NCI-H774 (cell line): ENCODE measurements at regions not wholly inside any gene's neighbourhood (a gene's known extent, or its start where the extent isn't known, plus 50 kb on each side); places are given as distances from the start of the nearest gene placed in this dataset.
A peak's percentile ranks its signal among the peaks of the same experiment; 100 is the strongest.

Experiments used
- DNase-seq: peaks from one replicate; lab custom pipeline; 2025; lab: John Stamatoyannopoulos, UW

DNA sequence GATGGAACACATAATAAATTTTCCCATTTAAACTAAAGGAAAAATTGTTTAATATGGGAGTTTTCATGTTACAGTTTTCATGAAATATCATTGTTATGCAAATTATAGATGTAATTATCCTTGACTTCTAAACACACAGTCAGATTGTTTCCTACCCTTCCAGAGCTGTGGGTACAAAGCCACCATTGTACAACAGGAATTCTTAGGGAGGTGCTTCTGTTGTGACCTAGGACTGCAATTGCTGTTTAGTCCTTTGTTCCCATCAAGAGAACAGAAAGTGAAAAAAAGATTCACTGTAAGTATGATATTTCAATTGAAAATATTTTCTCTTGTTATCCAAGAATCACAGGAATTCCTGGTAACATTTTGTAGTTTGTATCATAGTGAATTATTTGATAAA is 455.3 kb upstream of the NAALADL2 start:
- no peak for DNase-seq

DNA sequence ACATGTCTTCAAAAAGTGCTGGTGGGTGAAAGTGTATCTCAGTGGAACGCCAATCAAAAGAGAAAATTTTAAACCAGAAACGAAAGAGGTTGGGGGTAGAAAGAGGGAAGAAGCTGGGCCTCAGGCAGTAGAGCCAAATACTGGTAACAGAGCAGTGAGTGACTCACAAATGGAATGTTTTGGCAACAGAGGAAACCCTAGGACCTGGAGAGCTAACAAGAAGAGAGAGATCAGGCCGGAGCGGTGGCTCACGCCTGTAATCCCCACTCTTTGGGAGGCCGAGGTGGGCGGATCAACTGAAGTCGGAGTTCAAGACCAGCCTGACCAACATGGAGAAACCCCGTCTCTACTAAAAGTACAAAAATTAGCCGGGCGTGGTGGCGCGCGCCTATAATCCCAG is 450.8 kb upstream of the NAALADL2 start:
- no peak for DNase-seq

DNA sequence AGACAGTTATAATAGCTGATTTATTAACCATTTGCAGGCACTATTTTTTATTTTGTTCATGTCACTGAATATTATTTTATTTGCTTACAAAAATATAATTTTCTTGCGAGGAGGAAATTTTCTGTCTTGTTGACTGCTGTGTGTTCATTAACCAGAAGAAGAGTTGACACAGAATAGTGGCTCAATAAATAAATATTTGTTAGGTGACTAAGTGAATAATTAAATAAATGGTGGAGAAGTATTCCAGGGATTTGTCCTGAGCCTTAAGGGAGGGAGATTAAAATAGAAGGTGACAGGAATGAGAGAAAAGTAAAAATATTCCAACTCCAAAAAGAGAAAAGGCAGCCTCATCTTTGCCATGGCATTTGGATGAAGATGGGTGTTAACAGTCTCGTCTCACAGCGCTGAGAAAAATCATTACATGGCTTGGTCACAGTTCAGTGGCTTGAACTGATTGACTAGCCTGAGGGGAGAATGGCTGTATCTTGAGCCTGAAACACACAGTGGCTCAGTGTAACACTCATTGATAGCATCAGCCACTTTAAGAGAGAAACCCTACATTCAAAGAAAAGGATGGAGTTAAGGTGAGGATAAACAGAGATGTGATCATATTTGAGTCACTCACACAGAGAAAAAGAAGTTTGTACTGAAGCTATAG is 449.9 kb upstream of the NAALADL2 start:
- no peak for DNase-seq

DNA sequence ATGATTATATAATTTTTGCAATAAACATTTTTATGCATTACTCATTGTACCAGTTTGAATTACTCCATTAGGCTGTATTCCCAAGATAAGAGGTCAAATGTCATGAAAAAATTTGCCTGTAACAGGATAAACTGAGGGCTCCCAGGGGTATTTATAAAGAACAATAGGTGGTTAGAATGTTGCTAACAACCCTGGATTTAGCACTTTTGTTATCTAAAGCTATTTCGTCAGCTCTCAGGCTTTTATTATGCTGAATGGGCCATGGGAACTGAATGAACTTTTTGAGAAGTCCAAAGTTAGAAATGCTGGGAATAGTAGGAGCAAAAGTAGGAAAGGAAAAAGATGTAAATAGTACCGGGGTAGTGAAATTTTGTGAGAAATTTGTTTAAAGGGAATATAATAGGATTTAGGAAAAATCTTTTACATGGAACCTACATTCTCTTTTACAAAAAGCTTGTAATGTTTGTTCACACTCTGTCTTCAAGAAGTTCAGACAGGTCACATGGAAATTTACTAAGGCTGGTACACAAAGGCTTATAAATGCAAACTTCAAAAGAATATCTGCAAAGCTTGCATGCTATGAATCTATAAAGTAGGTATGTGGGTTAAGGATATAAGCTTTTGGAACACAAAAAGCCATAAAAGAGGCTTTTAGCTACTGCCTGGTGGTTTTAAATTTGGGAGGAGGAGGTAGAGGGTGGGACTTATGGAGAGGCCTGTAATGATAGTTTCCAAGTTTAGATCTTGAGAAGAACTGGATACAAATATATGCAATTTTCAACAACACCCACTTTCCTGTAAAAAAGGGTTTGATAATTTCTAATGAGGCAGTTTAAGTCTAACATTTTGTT is 445.8 kb upstream of the NAALADL2 start:
- DNase-seq, result no peak

DNA sequence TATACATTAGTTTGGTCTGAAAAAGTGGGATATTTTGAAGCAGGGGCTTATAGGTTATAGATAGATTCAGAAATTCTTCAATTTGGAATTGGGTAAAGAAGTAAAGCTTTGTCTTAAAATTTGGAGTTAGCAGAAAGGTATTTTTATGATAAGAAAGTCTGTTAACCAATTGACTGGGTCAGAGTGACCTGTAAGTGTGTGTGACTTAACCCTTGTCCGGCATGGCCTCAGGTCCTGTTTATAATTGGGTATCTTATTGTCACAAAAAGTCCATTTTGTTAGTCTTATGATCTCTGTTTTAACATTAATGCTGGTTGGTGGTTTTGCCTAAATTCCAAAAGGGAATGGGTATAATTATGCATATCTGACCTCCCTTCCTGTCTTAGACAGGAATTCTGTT is 444.2 kb upstream of the NAALADL2 start:
- DNase-seq, result no peak

DNA sequence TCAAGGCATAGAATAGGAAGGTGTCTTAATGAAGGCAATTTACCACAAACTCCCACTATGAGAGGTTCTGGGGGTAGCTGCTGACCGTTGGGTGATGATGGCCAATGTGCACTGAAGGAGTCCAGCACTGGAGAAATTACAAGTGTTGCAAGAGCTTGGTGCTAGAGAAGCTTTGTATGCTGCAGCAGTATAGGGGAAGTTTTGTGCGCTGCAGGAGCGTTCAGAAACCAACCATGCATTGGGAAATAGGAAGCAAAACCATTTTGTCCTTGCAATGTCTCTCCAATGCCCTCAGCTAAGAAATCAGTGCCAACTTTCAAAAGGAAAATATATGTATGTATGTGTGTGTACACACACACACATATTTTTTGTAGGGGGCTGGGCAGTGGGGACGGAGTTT is 441.6 kb upstream of the NAALADL2 start:
- DNase-seq, result no peak

DNA sequence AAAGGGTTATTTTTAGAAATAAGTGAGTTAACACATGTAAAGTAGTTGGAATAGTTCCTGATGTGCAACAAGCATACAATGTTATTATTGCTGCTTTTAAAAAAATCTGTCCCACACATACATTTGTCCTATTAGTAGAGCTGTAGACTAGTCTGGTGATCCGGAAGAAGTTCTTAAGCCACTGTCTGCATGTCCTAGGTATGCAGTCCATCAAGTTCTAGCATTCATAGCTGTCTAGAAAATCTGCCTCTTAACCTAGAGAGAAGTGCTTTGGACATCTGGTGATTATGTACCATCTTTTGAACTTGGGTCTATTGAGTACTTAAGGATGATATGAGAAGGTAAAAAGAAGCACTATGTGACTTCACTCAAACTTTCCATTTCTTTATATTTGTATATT is 439.9 kb upstream of the NAALADL2 start:
- no peak for DNase-seq

DNA sequence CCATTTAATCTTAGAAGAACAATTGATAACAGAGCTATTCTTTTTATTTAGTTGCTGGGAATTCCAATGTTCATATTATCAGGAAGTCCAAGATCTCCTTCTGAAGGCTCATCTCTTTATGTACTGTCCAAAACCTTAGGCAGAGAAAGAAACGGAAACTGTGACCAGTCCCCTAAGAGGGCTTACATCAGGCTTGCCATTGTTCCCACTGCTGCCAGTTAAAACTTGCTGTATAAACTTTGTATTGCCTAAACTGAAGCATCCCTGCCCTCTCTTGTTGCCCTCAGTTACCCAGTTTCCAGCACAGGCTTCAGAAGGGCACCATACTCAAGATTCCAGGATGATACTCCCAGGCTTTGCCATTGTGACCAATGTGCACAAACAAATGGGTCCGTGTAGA is 435.2 kb upstream of the NAALADL2 start:
- DNase-seq, result no peak

DNA sequence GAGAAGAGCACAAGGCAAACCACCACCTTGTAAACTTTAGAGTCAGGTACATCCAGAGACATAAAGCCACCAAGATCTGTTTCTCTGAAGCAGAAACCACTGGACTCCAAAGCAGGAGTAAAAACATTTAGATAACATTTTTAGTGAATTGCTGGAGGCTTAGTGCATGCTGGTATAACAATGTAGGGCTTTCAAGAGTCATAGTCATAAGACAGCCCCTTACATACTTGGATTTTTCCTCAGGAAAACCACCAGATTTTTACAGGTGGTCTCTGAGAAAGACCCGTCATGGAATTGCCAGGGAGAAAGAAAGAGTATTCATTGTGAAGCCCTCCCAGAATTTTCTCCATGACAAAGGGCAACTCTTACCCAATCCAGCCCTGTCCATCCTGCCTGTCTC is 434.5 kb upstream of the NAALADL2 start:
- no peak for DNase-seq

DNA sequence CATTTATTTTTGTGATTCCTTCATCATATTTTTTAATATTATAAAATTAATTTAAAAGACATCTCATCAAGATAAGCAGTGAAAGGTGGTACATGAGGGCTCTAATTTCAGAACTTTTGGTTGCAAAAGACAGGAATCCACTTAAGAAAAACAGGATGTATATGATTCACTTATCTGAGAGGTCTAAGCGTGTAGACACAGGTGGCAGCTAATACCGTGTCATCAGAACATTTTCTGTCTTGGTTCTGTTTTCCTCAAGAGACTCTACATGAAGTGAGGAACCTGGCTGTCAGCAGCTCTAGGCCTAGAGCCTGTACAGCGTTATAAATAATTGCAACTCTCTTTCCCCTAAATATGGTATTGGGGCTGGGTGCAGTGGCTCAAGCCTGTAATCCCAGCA is 433.7 kb upstream of the NAALADL2 start:
- no peak for DNase-seq

DNA sequence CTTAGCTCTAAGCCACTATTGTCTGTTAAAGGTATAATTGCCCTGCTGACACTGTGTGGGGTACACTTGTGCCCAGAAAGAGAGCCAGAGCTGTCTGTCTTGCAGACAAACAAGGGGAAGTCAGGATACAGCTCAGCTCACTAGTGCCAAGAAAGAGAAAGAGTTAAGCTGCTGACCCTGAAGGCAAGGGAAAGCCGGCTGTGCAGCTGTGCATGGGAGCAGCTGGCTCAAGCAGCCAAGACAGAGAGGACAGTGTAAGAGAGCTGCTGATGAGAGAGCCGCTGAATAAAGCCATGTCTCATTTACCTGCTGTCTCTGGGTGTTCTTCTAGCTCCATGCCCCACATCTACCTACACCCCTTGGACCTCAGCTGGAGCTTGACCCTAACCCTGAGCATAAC is 428.1 kb upstream of the NAALADL2 start:
- DNase-seq, result no peak

DNA sequence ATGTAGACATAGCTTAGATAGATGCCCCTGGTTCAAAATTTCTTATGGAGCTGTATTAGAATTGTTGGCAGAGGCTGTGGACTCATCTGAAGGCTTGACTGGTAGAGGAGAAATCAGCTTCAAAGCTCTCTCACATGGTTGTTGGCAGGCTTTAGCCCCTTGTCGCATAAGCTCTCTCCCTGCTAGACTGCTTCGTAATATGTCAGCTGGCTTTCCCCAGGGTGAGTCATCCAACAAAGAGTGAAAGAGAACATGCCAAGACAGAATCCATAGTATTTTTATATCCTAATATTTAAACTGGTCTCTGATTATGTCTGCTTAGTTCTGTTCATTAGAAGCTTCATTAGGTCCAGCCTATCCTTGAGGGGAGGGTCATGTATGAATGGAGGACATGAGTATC is 427.4 kb upstream of the NAALADL2 start:
- no peak for DNase-seq

DNA sequence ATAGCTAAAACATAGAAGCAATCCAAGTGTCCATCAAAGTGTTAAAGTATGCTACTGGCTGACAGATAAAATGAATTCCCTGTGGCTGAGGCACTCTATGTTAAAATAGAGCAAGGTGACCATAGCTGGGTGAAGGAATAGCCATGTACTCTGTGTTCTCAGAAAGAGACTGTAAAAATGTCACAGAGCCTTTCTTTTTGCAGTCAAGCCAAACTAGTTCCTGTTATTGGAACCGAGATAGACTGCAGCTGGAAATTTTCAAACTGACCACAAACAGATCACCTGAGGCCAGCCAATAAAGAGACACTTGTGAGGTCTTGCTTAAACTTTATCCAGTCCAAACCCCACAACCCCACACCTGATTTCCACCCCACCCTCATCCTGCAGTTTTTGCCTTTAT is 422.8 kb upstream of the NAALADL2 start:
- no peak for DNase-seq

DNA sequence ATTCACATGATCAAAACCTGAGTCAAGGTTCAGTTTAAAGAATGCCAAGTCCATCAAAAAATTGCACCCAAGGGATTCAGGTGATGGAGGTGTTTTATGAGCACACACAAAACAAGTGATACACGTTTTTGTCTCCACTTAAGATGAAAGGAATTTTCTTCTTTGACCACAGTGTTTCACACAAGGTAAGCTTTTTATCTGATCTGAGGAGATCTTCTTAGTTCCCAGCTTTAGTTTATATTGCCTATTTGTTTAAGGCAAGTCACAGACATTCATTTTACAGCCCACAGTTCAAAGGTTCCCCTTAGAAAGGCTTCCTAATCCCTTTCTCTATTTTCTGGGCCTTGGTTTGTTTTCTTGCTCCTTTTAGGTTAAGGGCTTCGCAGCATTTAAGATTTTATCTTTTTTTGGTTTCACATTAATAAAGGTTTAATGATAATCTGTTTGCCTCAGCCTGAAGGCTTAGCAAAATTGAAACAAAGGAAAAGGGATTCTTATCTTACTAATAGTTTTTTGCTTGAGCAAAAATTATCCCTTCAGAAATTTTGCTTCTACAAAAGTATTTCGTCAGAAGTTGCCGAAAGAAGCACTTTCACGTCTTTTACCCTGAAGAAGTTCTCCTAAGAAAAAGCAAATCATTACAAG is 420.5 kb upstream of the NAALADL2 start:
- DNase-seq, result no peak

DNA sequence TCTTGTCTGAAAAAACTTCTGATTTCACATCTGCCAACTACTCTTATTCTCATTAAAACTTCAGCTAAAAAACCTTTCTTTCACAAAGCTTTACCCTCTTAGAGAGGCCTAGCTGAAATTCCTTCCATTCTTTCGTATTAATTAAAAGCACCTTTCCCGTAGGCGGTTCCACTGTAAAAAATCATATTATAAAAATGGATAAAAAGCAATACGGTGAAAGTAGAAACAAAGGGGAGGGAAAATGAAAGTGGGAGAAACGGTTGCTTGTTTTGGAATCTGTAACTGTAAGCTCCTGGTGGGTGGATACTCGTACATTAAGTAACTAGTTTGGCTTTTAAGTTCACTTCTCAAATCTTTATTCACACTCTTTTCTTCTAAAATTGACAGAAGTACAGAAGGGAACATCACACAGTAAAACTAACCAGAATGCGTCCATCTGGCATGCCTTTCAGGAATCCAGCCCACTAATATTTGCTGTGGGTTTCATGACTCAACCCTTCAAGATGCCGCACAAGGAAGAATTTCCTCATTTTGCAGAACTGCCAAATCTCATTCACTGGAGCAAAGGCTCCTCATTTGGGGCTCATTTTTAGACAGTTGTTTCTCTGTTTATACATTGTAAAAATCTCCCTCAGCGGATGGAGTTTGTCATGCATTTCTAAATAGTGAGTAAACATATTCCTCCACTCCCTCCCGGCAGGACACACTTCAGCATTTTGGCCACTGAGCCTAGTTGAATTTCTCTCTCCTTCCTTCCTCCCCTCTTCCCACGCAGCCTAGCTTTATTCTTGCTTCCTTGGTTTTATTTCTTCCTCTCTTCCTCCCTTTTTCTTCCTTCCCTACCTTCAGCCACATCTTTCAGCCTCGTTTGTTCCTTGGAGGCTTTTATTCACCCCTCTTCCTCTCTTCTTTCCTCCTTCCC is 419.5 kb upstream of the NAALADL2 start:
- no peak for DNase-seq

DNA sequence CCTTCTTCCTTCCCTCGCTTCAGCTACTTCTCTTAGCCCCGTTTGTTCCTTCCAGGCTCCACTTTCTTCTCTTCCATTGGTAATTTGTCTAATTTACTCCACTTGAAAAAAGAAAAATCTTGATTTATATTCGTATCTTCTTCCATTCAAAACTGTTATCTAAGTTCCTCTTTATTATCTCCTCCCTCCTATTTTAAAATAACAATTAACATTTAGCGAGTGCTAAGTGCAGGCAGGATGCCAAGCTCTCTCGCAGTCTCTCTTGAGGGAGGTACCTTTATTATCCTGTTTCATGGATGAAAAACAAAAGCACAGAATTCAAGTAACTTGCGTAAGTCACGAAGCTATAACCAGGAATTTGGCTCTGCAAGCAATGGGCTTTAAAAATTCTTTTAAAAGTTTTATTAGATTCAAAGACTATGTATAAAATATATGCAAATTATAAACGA is 418.9 kb upstream of the NAALADL2 start:
- peak; percentile 56 for DNase-seq

DNA sequence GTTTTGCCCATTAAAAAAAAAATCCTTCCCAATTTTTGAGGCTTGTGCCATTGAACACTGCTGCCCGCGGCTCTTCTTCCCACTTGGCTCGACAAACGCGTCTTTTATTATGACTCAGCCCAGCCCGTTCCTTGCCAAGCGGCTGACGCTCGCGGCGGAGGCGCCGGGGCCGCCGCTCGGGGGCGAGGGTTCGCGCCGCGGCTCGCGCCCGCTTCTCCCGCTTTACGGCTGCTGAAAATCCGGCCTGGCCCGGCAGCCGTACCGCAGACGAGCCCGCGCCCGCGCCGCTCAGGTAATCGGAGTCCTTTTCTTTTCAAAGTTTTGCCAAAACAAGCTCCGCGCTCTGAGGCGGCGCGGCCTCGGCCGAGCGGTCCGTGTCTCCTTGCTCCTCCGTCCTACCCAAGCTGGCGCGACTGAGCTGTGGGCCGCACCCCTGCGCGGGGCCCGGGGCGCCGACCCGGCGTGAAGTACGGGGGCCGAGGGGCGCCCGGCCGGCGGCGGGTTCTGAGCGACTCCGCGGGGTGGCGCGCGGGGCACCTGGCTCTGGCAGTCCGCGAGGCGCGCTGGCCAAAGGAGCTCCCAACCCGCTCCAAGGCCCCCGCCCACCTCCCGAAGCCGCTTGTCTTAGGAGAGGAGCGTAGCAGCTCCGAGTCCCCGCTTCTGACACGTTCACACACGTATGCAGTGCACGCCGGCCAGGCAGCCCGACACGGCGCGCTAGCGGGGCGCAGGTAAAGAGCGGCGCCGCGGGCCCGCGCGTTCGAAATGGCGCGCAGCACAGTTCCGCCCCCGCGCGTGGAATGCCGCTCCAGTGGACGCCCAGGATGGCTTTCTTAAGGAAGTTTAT is 418.2 kb upstream of the NAALADL2 start:
- DNase-seq, result peak; percentile 94

DNA sequence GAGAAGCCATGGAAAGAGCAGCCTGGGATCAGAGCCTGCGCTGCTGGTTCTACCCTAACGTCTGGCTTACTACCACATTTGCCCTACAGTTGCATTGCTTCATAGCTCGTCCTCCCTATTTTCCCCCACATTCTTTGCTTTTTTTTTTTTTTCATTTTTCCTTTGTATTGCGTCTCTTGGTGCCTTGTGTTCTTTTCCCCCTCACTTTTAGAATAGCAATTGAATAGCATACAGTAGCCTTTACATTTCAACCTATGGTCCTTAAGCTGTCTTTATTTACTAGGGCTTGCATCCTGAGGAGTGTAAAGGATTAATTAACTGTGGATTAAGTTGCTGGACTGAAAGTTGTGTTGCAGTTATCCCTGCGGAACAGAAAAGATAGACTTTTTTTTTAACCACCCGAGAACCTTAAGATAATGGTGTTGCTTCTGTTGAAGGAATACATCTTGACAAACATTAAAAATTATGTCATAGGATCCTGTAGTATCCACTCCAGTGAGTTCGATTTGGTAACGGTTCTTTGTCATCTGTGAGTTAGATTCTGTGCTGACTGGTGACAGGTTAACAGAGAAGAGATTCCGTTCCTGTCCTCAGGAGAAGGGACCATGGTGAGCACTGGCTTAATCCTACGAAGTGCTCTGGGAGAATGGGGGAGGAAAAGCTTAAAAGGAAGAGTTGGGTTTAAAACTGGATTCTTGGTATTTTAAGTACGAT is 417.4 kb upstream of the NAALADL2 start:
- DNase-seq, result peak; percentile 29

DNA sequence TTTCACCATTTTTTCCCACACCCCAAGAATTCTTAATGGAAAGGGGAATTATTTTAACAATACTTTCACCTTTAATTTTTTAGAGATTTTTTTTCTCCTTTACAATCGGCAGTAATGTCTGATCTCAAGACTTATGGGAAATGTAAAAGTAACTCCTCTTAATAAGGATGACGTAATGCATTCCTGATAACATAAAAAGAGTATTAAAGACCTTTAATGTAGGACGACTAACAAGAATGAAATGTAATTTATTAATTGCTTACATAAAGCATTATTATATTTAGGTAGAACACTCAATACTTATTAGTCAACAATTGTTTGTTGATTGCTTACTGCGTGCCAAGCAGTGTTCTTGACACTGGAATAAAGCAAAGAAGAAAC is 416.8 kb upstream of the NAALADL2 start:
- no peak for DNase-seq

DNA sequence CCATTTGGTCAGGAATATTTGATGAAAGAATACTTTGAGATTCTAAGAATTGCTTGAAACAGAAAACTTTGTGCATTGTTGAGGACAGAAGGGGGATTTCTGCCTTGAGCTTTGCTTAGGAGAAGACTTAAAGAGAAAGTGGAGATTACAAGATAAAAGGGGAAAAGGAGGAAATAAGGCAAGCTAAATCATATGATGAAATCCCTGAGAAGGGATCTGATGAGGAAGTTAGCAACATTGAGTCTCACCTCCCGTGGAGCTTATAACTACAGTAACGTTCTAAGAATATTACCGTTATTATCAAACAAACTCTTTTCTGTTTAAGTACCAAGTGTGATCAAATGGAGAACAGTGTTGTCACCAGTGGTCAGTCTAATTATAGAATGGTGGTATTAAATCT is 414.7 kb upstream of the NAALADL2 start:
- no peak for DNase-seq

DNA sequence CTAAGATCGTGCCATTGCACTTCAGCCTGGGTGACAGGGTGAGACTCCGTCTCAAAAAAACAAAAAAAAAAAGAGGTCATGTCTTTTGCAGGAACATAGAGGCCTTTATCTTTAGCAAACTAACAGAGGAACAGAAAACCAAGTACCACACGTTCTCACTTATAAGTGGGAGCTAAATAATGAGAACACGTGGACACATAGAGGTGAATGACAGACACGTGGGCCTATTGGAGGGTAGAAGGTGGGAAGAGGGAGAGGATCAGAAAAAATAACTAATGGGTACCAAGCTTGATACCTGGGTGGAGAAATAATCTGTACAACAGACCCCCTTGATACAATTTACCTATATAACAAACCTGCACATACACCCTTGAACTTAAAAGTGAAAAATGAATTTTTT is 401.4 kb upstream of the NAALADL2 start:
- no peak for DNase-seq
